Mesothelial cell of epicardium (in vitro differentiated cells): ENCODE measurements at regions not wholly inside any gene's neighbourhood (a gene's known extent, or its start where the extent isn't known, plus 50 kb on each side); places are given as distances from the start of the nearest gene placed in this dataset.
"Not testable (repeated sequence)": the region's sequence is repeated elsewhere in the genome, so short reads cannot be mapped to it uniquely, and the experiment has no call there.

Source experiments
- DNase-seq, 2 experiments: peaks; one replicate each; pipeline ENCODE4 v3.0.0; 2021; ENCODE audit warnings: low spot score in 2 of 2; ENCODE audit not compliant: unreplicated experiment in 2 of 2
- H3K27ac Mint-ChIP-seq: 2 replicates; pipeline ENCODE4 v1.8.0; 2021; ENCODE audit warnings: mixed read lengths
- H3K27me3 Mint-ChIP-seq: 2 replicates; pipeline ENCODE4 v1.8.0; 2021; ENCODE audit warnings: low read depth, mixed read lengths
- H3K36me3 Mint-ChIP-seq: 2 replicates; pipeline ENCODE4 v1.8.0; 2021; ENCODE audit warnings: mixed read lengths
- H3K4me1 Mint-ChIP-seq: 2 replicates; pipeline ENCODE4 v1.8.0; 2021; ENCODE audit warnings: mixed read lengths
- H3K4me3 Mint-ChIP-seq: 2 replicates; pipeline ENCODE4 v1.8.0; 2021; ENCODE audit warnings: mild to moderate bottlenecking, moderate library complexity, mixed read lengths
- H3K9me3 Mint-ChIP-seq: 2 replicates; pipeline ENCODE4 v1.8.0; 2021; ENCODE audit warnings: mixed read lengths
- CTCF ChIP-seq: fragments of 200-600 bp; sonication (generic); IDR thresholded peaks from one replicate; pipeline ENCODE4 v1.5.0; 2021; ENCODE audit warnings: antibody characterized with exemption; ENCODE audit not compliant: unreplicated experiment

GRCh38 chr3:18189282-18190050 is 235.7 kb downstream of the SATB1 start:
- Mint-ChIP-seq H3K27me3 (no peaks in the 10 kb centered on the region), H3K4me1 (peaks cover 12% of the 10 kb centered on the region), H3K4me3 (no peak overlapping the region), H3K9me3 (peaks cover 6% of the 10 kb centered on the region), H3K36me3 (peaks cover under 1% of the 10 kb centered on the region), H3K27ac (peak overlapping the region; percentile 28)
- TF ChIP-seq CTCF: no peak
- DNase-seq: no peak

GRCh38 chr3:18188491-18188890 is 236.6 kb downstream of the SATB1 start:
- Mint-ChIP-seq H3K27ac (no peak overlapping the region), H3K4me3 (no peak overlapping the region), H3K9me3 (peaks cover 7% of the 10 kb centered on the region), H3K4me1 (peaks cover 12% of the 10 kb centered on the region), H3K36me3 (no peaks in the 10 kb centered on the region), H3K27me3 (no peaks in the 10 kb centered on the region)
- no peak for TF ChIP-seq CTCF
- no peak for DNase-seq

- no peak for TF ChIP-seq CTCF
- no peak for DNase-seq
- H3K27ac Mint-ChIP-seq: no peak overlapping the region
- no peak overlapping the region for H3K4me3 Mint-ChIP-seq
- peaks cover 7% of the 10 kb centered on the region for H3K9me3 Mint-ChIP-seq
- H3K4me1 Mint-ChIP-seq: peaks cover 12% of the 10 kb centered on the region
- no peaks in the 10 kb centered on the region for H3K36me3 Mint-ChIP-seq
- no peaks in the 10 kb centered on the region for H3K27me3 Mint-ChIP-seq
These were observed 239.5 kb downstream of the SATB1 start for GRCh38 chr3:18185624-18186023.

GRCh38 chr3:18182923-18183322 is 242.2 kb downstream of the SATB1 start:
- H3K4me1 Mint-ChIP-seq, H3K36me3 Mint-ChIP-seq: not testable (repeated sequence)

GRCh38 chr3:18179521-18179920 is 245.6 kb downstream of the SATB1 start:
- Mint-ChIP-seq H3K27me3 (no peaks in the 10 kb centered on the region), H3K36me3 (peaks cover 6% of the 10 kb centered on the region), H3K4me3 (no peak overlapping the region), H3K27ac (no peak overlapping the region), H3K4me1 (no peaks in the 10 kb centered on the region), H3K9me3 (peaks cover 17% of the 10 kb centered on the region)
- TF ChIP-seq CTCF: no peak
- no peak for DNase-seq

More at GRCh38 chr3:18182923-18183322, 242.2 kb downstream of the SATB1 start:
- not testable (repeated sequence) for H3K27ac Mint-ChIP-seq, H3K4me3 Mint-ChIP-seq, H3K27me3 Mint-ChIP-seq, H3K9me3 Mint-ChIP-seq, DNase-seq

GRCh38 chr3:18177271-18177670 is 247.9 kb downstream of the SATB1 start:
- H3K27me3 Mint-ChIP-seq: no peaks in the 10 kb centered on the region
- peaks cover 9% of the 10 kb centered on the region for H3K36me3 Mint-ChIP-seq
- H3K9me3 Mint-ChIP-seq: peaks cover 12% of the 10 kb centered on the region
- no peaks in the 10 kb centered on the region for H3K4me1 Mint-ChIP-seq
- no peak for TF ChIP-seq CTCF
- H3K4me3 Mint-ChIP-seq: no peak overlapping the region
- no peak for DNase-seq
- no peak overlapping the region for H3K27ac Mint-ChIP-seq

GRCh38 chr3:18173891-18174290 is 251.2 kb downstream of the SATB1 start:
- not testable (repeated sequence) for H3K4me3 Mint-ChIP-seq, H3K27me3 Mint-ChIP-seq, H3K27ac Mint-ChIP-seq, DNase-seq, H3K36me3 Mint-ChIP-seq, H3K4me1 Mint-ChIP-seq
- H3K9me3 Mint-ChIP-seq: peaks cover 18% of the 10 kb centered on the region
